H9 (cell line): ENCODE measurements at regions not wholly inside any gene's neighbourhood (a gene's known extent, or its start where the extent isn't known, plus 50 kb on each side); places are given as distances from the start of the nearest gene placed in this dataset.

Experiments used
- DNase-seq: peaks from one replicate; pipeline ENCODE4 v3.0.0-alpha.2; 2017
- H2AFZ ChIP-seq: one replicate; pipeline ENCODE4 v1.6.1; 2013; ENCODE audit warnings: mild to moderate bottlenecking, low read length, control low read depth, moderate library complexity
- H2AK5ac ChIP-seq: 2 replicates; pipeline ENCODE4 v1.6.1; 2013; ENCODE audit warnings: low read length, control low read depth, mixed read lengths; ENCODE audit not compliant: insufficient read length
- H2BK120ac ChIP-seq: one replicate; pipeline ENCODE4 v1.6.1; 2013; ENCODE audit warnings: low read depth, mild to moderate bottlenecking, low read length, control low read depth, inconsistent platforms; ENCODE audit not compliant: poor library complexity, severe bottlenecking
- H2BK12ac ChIP-seq: 2 replicates; pipeline ENCODE4 v1.6.1; 2013; ENCODE audit warnings: low read length, control low read depth, mixed read lengths, low read depth; ENCODE audit not compliant: insufficient read length
- H2BK15ac ChIP-seq: 2 replicates; pipeline ENCODE4 v1.6.1; 2013; ENCODE audit warnings: low read depth, low read length, control low read depth
- H2BK20ac ChIP-seq: one replicate; pipeline ENCODE4 v1.6.1; 2013; ENCODE audit warnings: low read depth, mild to moderate bottlenecking, low read length, control low read depth, inconsistent platforms; ENCODE audit not compliant: poor library complexity, severe bottlenecking
- H2BK5ac ChIP-seq: 2 replicates; pipeline ENCODE4 v1.6.1; 2013; ENCODE audit warnings: low read length, control low read depth, mixed read lengths; ENCODE audit not compliant: insufficient read length
- H3K14ac ChIP-seq: 2 replicates; pipeline ENCODE4 v1.6.1; 2013; ENCODE audit warnings: low read length, control low read depth; ENCODE audit not compliant: insufficient read depth
- H3K18ac ChIP-seq: 2 replicates; pipeline ENCODE4 v1.6.1; 2013; ENCODE audit warnings: low read depth, mild to moderate bottlenecking, mixed read lengths, low read length, control low read depth; ENCODE audit not compliant: insufficient read length
- H3K23ac ChIP-seq: 2 replicates; pipeline ENCODE4 v1.6.1; 2013; ENCODE audit warnings: low read length, control low read depth, mixed read lengths, low read depth; ENCODE audit not compliant: insufficient read length
- H3K23me2 ChIP-seq: 2 replicates; pipeline ENCODE4 v1.6.1; 2013; ENCODE audit warnings: low read depth, mild to moderate bottlenecking, mixed read lengths, low read length, control low read depth; ENCODE audit not compliant: insufficient read length, poor library complexity, severe bottlenecking
- H3K27ac ChIP-seq: 2 replicates; pipeline ENCODE4 v1.5.1; 2013; ENCODE audit warnings: low read length, control low read depth, mixed read lengths, low read depth; ENCODE audit not compliant: insufficient read length
- H3K27me3 ChIP-seq: 2 replicates; pipeline ENCODE4 v1.6.1; 2013; ENCODE audit warnings: low read length, control low read depth, inconsistent platforms; ENCODE audit not compliant: insufficient read depth
- H3K4ac ChIP-seq: 2 replicates; pipeline ENCODE4 v1.6.1; 2013; ENCODE audit warnings: low read depth, mild to moderate bottlenecking, control low read depth, inconsistent platforms, low read length, moderate library complexity
- H3K4me1 ChIP-seq: 2 replicates; pipeline ENCODE4 v1.6.1; 2013; ENCODE audit warnings: low read length, control low read depth, inconsistent platforms; ENCODE audit not compliant: insufficient read depth
- H3K4me2 ChIP-seq: 2 replicates; pipeline ENCODE4 v1.6.1; 2013; ENCODE audit warnings: low read length, control low read depth, mixed read lengths; ENCODE audit not compliant: insufficient read length, insufficient read depth
- H3K56ac ChIP-seq: 2 replicates; pipeline ENCODE4 v1.6.1; 2013; ENCODE audit warnings: low read depth, mild to moderate bottlenecking, mixed read lengths, low read length, control low read depth; ENCODE audit not compliant: insufficient read length
- H3K79me1 ChIP-seq: 2 replicates; pipeline ENCODE4 v1.6.1; 2013; ENCODE audit warnings: low read depth, mild to moderate bottlenecking, moderate library complexity, low read length, control low read depth, inconsistent platforms; ENCODE audit not compliant: insufficient read depth, poor library complexity, severe bottlenecking
- H3K79me2 ChIP-seq: 2 replicates; pipeline ENCODE4 v1.6.1; 2013; ENCODE audit warnings: low read length, control low read depth, inconsistent platforms; ENCODE audit not compliant: insufficient read depth
- H3K9ac ChIP-seq: 2 replicates; pipeline ENCODE4 v1.6.1; 2013; ENCODE audit warnings: low read length, control low read depth, mixed read lengths; ENCODE audit not compliant: insufficient read length; ENCODE audit errors: extremely low read depth
- H3K9me3 ChIP-seq: one replicate; pipeline ENCODE4 v1.6.1; 2013; ENCODE audit warnings: low read depth, low read length, inconsistent platforms; ENCODE audit not compliant: control insufficient read depth
- H3T11ph ChIP-seq: one replicate; pipeline ENCODE4 v1.6.1; 2013; ENCODE audit warnings: mild to moderate bottlenecking, low read length, control low read depth, inconsistent platforms
- H4K20me1 ChIP-seq: one replicate; pipeline ENCODE4 v1.6.1; 2013; ENCODE audit not compliant: control insufficient read depth, insufficient read length, insufficient read depth
- H4K5ac ChIP-seq: 2 replicates; pipeline ENCODE4 v1.6.1; 2013; ENCODE audit warnings: low read depth, mild to moderate bottlenecking, mixed read lengths, low read length, control low read depth; ENCODE audit not compliant: insufficient read length
- H4K8ac ChIP-seq: replicated peaks from 2 replicates; pipeline ENCODE4 v1.6.1; 2013; ENCODE audit warnings: low read length, control low read depth, mixed read lengths, low read depth; ENCODE audit not compliant: insufficient read length
- H4K91ac ChIP-seq: 2 replicates; pipeline ENCODE4 v1.6.1; 2013; ENCODE audit warnings: low read depth, mild to moderate bottlenecking, moderate library complexity, mixed read lengths, low read length, control low read depth; ENCODE audit not compliant: insufficient read length
- H3K27ac Mint-ChIP-seq, 3 experiments: 2 replicates in 2 of 3; 3 replicates in 1 of 3; pipeline ENCODE4 v1.8.0; 2020 to 2021; ENCODE audit warnings: mixed read lengths in 3 of 3, mild to moderate bottlenecking in 1 of 3, moderate library complexity in 1 of 3
- H3K27me3 Mint-ChIP-seq: 2 replicates; pipeline ENCODE4 v1.8.0; 2021; ENCODE audit warnings: low read depth, mild to moderate bottlenecking, moderate library complexity, mixed read lengths
- H3K36me3 Mint-ChIP-seq, 3 experiments: 2 replicates in 2 of 3; 3 replicates in 1 of 3; pipeline ENCODE4 v1.8.0; 2020 to 2021; ENCODE audit warnings: low read depth in 3 of 3, mixed read lengths in 3 of 3; ENCODE audit not compliant: insufficient read depth in 1 of 3
- H3K4me1 Mint-ChIP-seq, 2 experiments: 2 replicates each; pipeline ENCODE4 v1.8.0; 2020; ENCODE audit warnings: mixed read lengths in 2 of 2
- H3K4me3 Mint-ChIP-seq, 2 experiments: 2 replicates in 1 of 2; 3 replicates in 1 of 2; pipeline ENCODE4 v1.8.0; 2020 to 2021; ENCODE audit warnings: mild to moderate bottlenecking in 2 of 2, mixed read lengths in 2 of 2, moderate library complexity in 1 of 2
- H3K9me3 Mint-ChIP-seq, 2 experiments: 2 replicates in 1 of 2; 3 replicates in 1 of 2; pipeline ENCODE4 v1.8.0; 2020; ENCODE audit warnings: mild to moderate bottlenecking in 2 of 2, mixed read lengths in 2 of 2, moderate library complexity in 1 of 2
- WGBS: extraction: QIAGEN DNeasy Blood & Tissue Kit; methylation state at CpG from one replicate; pipeline ENCODE4 v1.1.7; 2013; ENCODE audit warnings: missing lambda C conversion rate, low lambda C conversion rate, mixed read lengths; ENCODE audit not compliant: insufficient read length; ENCODE audit errors: extremely low coverage; 5-methylcytosine and 5-hydroxymethylcytosine counted together
- TF ChIP-seq, protein P1 (sequence below): fragments of 200-600 bp; sonication (generic); conservative IDR thresholded peaks from 3 replicates; pipeline ENCODE4 v1.8.0; 2021; ENCODE audit warnings: antibody characterized with exemption, mild to moderate bottlenecking

DNA sequence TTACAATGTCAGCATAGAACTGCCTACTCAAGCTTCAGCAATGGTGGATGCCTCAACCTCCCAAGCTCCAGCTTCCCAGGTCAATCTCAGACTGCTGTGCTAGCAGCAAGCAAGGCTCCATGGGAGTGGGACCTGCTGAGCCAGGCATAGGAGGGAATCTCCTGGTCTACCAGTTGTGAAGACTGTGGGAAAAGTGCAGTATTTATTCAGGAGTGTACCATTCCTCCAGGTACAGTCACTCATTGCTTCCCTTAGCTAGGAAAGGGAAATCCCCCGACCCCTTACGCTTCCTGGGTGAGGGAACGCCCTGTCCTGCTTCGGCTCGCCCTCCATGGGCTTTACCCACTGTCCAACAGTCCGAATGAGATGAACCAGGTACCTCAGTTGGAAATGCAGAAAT, 130.3 kb downstream of the ADCYAP1 start:
- no peak overlapping the region for H3K27ac ChIP-seq
- no peak overlapping the region for H3K4me2 ChIP-seq
- no peak overlapping the region for H3K4ac ChIP-seq
- H3K79me1 ChIP-seq = no peaks in the 10 kb centered on the region
- no peaks in the 10 kb centered on the region for H3K9me3 ChIP-seq
- no peaks in the 10 kb centered on the region for H3K4me1 ChIP-seq
- H3K27me3 Mint-ChIP-seq = no peaks in the 10 kb centered on the region; the same call in none of the 2 replicates
- peaks cover 10 to 34% (median 12%) of the 10 kb centered on the region in 3 experiments for H3K36me3 Mint-ChIP-seq
- H4K5ac ChIP-seq = no peak overlapping the region
- no peak overlapping the region for H2BK120ac ChIP-seq
- H2BK20ac ChIP-seq = no peak overlapping the region
- H3K27ac Mint-ChIP-seq = no peak overlapping the region
- no peak overlapping the region for H3K14ac ChIP-seq
- no peak overlapping the region for H4K91ac ChIP-seq
- no peak overlapping the region for H2BK15ac ChIP-seq
- no peaks in the 10 kb centered on the region for H3K79me2 ChIP-seq
- H3K27me3 ChIP-seq = no peaks in the 10 kb centered on the region
- no peak overlapping the region for H2BK12ac ChIP-seq
- TF ChIP-seq, protein P1, sequence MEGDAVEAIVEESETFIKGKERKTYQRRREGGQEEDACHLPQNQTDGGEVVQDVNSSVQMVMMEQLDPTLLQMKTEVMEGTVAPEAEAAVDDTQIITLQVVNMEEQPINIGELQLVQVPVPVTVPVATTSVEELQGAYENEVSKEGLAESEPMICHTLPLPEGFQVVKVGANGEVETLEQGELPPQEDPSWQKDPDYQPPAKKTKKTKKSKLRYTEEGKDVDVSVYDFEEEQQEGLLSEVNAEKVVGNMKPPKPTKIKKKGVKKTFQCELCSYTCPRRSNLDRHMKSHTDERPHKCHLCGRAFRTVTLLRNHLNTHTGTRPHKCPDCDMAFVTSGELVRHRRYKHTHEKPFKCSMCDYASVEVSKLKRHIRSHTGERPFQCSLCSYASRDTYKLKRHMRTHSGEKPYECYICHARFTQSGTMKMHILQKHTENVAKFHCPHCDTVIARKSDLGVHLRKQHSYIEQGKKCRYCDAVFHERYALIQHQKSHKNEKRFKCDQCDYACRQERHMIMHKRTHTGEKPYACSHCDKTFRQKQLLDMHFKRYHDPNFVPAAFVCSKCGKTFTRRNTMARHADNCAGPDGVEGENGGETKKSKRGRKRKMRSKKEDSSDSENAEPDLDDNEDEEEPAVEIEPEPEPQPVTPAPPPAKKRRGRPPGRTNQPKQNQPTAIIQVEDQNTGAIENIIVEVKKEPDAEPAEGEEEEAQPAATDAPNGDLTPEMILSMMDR = no peak
- H4K20me1 ChIP-seq = no peaks in the 10 kb centered on the region
- H3K23me2 ChIP-seq = no peaks in the 10 kb centered on the region
- WGBS = no CpG with 5 or more reads among the region's 6 CpGs
- H3K23ac ChIP-seq = no peak overlapping the region
- no peak overlapping the region for H3K4me3 Mint-ChIP-seq
- H2BK5ac ChIP-seq = no peak overlapping the region
- no peak overlapping the region for H4K8ac ChIP-seq
- no peak for DNase-seq
- no peak overlapping the region for H3K18ac ChIP-seq
- H2AFZ ChIP-seq = no peak overlapping the region
- H3K4me1 Mint-ChIP-seq = peaks cover 2 to 3% of the 10 kb centered on the region in 2 experiments; a peak in 2 of 4 replicates
- peaks cover 25 to 31% of the 10 kb centered on the region in 2 experiments for H3K9me3 Mint-ChIP-seq
- no peak overlapping the region for H3T11ph ChIP-seq
- no peak overlapping the region for H3K56ac ChIP-seq
- no peak overlapping the region for H3K9ac ChIP-seq
- no peak overlapping the region for H2AK5ac ChIP-seq
